Erythroblast (primary cell): ENCODE measurements at regions not wholly inside any gene's neighbourhood (a gene's known extent, or its start where the extent isn't known, plus 50 kb on each side); places are given as distances from the start of the nearest gene placed in this dataset.

Experiments
- GATA1 ChIP-seq: IDR thresholded peaks from 2 replicates; pipeline ENCODE4 v1.6.1; 2011; ENCODE audit warnings: low read depth, mild to moderate bottlenecking, control low read depth, low read length, moderate library complexity
- POLR2A ChIP-seq: IDR thresholded peaks from 2 replicates; pipeline ENCODE4 v1.6.1; 2011; ENCODE audit warnings: mild to moderate bottlenecking, low read length

DNA sequence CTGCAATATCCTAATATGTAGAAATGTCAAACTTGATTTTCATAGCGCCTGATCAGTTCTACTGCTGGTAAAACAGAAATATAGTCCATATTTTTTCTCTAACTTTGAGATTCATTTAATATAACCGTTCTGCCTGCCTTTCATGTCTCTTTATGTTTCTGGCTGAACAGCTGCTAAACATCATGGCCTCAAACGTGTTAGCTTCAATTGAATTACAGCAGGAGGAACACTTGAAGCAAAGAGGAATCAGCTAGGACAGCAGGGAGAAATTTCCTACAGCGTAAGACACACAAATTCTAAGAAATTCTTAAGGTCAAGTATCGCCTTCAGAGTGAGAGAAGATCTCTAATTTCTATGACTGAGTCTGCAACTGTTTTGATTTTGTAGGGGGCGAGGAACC is 433.2 kb downstream of the FBXO15 start:
- no peak for TF ChIP-seq POLR2A
- no peak for TF ChIP-seq GATA1
